K562 (cell line): ENCODE measurements at regions not wholly inside any gene's neighbourhood (a gene's known extent, or its start where the extent isn't known, plus 50 kb on each side); places are given as distances from the start of the nearest gene placed in this dataset.

ENCODE experiments used
- ATAC-seq: fragments of 200-7000 bp; cut with Tn5 transposase; 3 replicates; pipeline ENCODE4 v1.9.1; 2020; ENCODE audit warnings: moderate library complexity
- BruUV-seq: library from RNA; stranded (reverse); fragments of 400-500 nt; replicated peaks from 2 replicates; lab custom pipeline; 2021; lab: Mats Ljungman, UMichigan
- CTCF ChIA-PET: fragments of 300-600 bp; formaldehyde crosslinking; extraction: SDS; loops from one replicate; lab custom pipeline; 2021; ENCODE audit warnings: low intra/inter-chr PET ratio; lab: Yijun Ruan, JAX
- POLR2A ChIA-PET: fragments of 300-600, 350-650 bp; sonication (Branson Sonifier 250); formaldehyde crosslinking; extraction: SDS; loops from one replicate; lab custom pipeline; 2021; ENCODE audit warnings: antibody characterized with exemption, inconsistent platforms; lab: Yijun Ruan, JAX
- DNase-seq, 4 experiments: peaks; one replicate each; pipeline versions ENCODE4 v3.0.0 to v3.0.0-alpha.2; 2011 to 2018; ENCODE audit warnings: low spot score in 3 of 4, mixed read lengths in 3 of 4; ENCODE audit errors: extremely low read depth in 1 of 4
- FAIRE-seq: peaks from 2 replicates; lab custom pipeline; 2011; peaks lifted over from hg19 to GRCh38; lab: Jason Lieb, UNC
- H2AFZ ChIP-seq: 2 replicates; pipeline ENCODE4 v1.6.0; 2011; ENCODE audit warnings: low read depth, low read length, control low read depth, inconsistent platforms
- H3K27ac ChIP-seq: fragments of 200-600 bp; 3 replicates; pipeline ENCODE4 v1.8.0; 2011; ENCODE audit warnings: low read depth, mild to moderate bottlenecking, control low read depth, inconsistent platforms, low read length, moderate library complexity, mixed read lengths; ENCODE audit errors: extremely low read depth
- H3K27me3 ChIP-seq, 2 experiments: fragments of 300-600 bp in 1 of 2; 2 replicates in 1 of 2; 3 replicates in 1 of 2; pipeline versions ENCODE4 v1.6.0 to v1.8.0; 2011; ENCODE audit warnings: inconsistent platforms in 2 of 2, low read length in 2 of 2, mild to moderate bottlenecking in 1 of 2, mixed read lengths in 1 of 2, moderate library complexity in 1 of 2; ENCODE audit not compliant: control insufficient read depth in 2 of 2, insufficient read depth in 2 of 2
- H3K36me3 ChIP-seq: fragments of 300-600 bp; 3 replicates; pipeline ENCODE4 v1.8.0; 2011; ENCODE audit warnings: mild to moderate bottlenecking, low read length, inconsistent platforms; ENCODE audit not compliant: control insufficient read depth, insufficient read depth
- H3K4me1 ChIP-seq, 2 experiments: fragments of 200-600 bp in 1 of 2; replicated peaks in 1 of 2; 2 replicates in 1 of 2; 3 replicates in 1 of 2; pipeline versions ENCODE4 v1.5.1 to v1.8.0; 2011; ENCODE audit warnings: inconsistent platforms in 2 of 2, low read length in 2 of 2, mild to moderate bottlenecking in 1 of 2, mixed read lengths in 1 of 2, moderate library complexity in 1 of 2; ENCODE audit not compliant: control insufficient read depth in 2 of 2, insufficient read depth in 2 of 2
- H3K4me2 ChIP-seq: 2 replicates; pipeline ENCODE4 v1.6.1; 2011; ENCODE audit warnings: low read length, control low read depth, inconsistent platforms, mixed read lengths; ENCODE audit not compliant: insufficient read depth
- H3K4me3 ChIP-seq: fragments of 200-600 bp; sonication (generic), shearing (Covaris generic); 2 replicates; pipeline ENCODE4 v1.5.1; 2016; ENCODE audit warnings: control low read depth, inconsistent platforms
- H3K79me2 ChIP-seq: fragments of 200-600 bp; 3 replicates; pipeline ENCODE4 v1.8.0; 2011; ENCODE audit warnings: low read length, inconsistent platforms; ENCODE audit not compliant: control insufficient read depth, insufficient read depth
- H3K9ac ChIP-seq, 2 experiments: 2 replicates each; pipeline versions ENCODE4 v1.6.0 to v1.6.1; 2011; ENCODE audit warnings: low read depth in 2 of 2, low read length in 2 of 2, control low read depth in 1 of 2, inconsistent platforms in 1 of 2, mild to moderate bottlenecking in 1 of 2, mixed read lengths in 1 of 2; ENCODE audit not compliant: insufficient read depth in 1 of 2
- H3K9me1 ChIP-seq: one replicate; pipeline ENCODE4 v1.6.0; 2011; ENCODE audit warnings: inconsistent platforms, mild to moderate bottlenecking, low read length, moderate library complexity; ENCODE audit not compliant: control insufficient read depth, insufficient read depth
- H3K9me3 ChIP-seq: replicated peaks from 2 replicates; pipeline ENCODE4 v1.5.1; 2011; ENCODE audit warnings: low read depth, low read length, inconsistent platforms; ENCODE audit not compliant: control insufficient read depth, insufficient read depth
- H4K20me1 ChIP-seq: replicated peaks from 2 replicates; pipeline ENCODE4 v1.6.1; 2011; ENCODE audit warnings: low read length, inconsistent platforms, mixed read lengths; ENCODE audit not compliant: control insufficient read depth, insufficient read depth
- CHCHD3 ChIP-seq: fragments of 250-450 bp; sonication (Bioruptor Pico); IDR thresholded peaks from 2 replicates; pipeline ENCODE4 v2.1.2; 2022; ENCODE audit warnings: mild to moderate bottlenecking
- E2F3 ChIP-seq: fragments of 250-450 bp; sonication (Bioruptor Pico); IDR thresholded peaks from 2 replicates; pipeline ENCODE4 v1.4.0; 2020; ENCODE audit warnings: mild to moderate bottlenecking
- E2F6 ChIP-seq, 2 experiments: IDR thresholded peaks; 2 replicates each; pipeline ENCODE4 v1.6.1; 2011; ENCODE audit warnings: borderline replicate concordance in 1 of 2, control low read depth in 1 of 2, low read depth in 1 of 2, low read length in 1 of 2, mild to moderate bottlenecking in 1 of 2, mixed read lengths in 1 of 2, moderate library complexity in 1 of 2; ENCODE audit not compliant: insufficient read depth in 1 of 2, insufficient read length in 1 of 2, poor library complexity in 1 of 2, severe bottlenecking in 1 of 2; ENCODE audit errors: extremely low read depth in 1 of 2
- EP400 ChIP-seq: fragments of 450-650 bp; IDR thresholded peaks from 2 replicates; pipeline ENCODE4 v1.6.1; 2017; ENCODE audit warnings: antibody characterized with exemption, mild to moderate bottlenecking, moderate library complexity
- IFI16 ChIP-seq: fragments of 250-450 bp; sonication (Bioruptor Pico); IDR thresholded peaks from 2 replicates; pipeline ENCODE4 v2.1.2; 2022; ENCODE audit warnings: mild to moderate bottlenecking, inconsistent platforms
- MTF1 ChIP-seq: fragments of 250-450 bp; sonication (Bioruptor Pico); IDR thresholded peaks from 2 replicates; pipeline ENCODE4 v1.9.0; 2021; ENCODE audit warnings: moderate library complexity, mild to moderate bottlenecking, inconsistent platforms, borderline replicate concordance
- SMAD2 ChIP-seq: fragments of 150-350 bp; IDR thresholded peaks from 2 replicates; pipeline ENCODE4 v1.6.1; 2014; ENCODE audit warnings: low read depth, mild to moderate bottlenecking, low read length
- SMARCA4 ChIP-seq: fragments of 450-650 bp; IDR thresholded peaks from 2 replicates; pipeline ENCODE4 v1.6.1; 2016
- SNIP1 ChIP-seq: fragments of 450-650 bp; IDR thresholded peaks from 2 replicates; pipeline ENCODE4 v1.7.1; 2017; ENCODE audit warnings: low read depth, mild to moderate bottlenecking
- TEAD2 ChIP-seq: fragments of 450-650 bp; IDR thresholded peaks from 2 replicates; pipeline ENCODE4 v1.6.1; 2016; ENCODE audit warnings: missing genetic modification characterization, control low read depth, missing compliant biosample characterization
- ZKSCAN1 ChIP-seq: fragments of 150-350 bp; IDR thresholded peaks from 2 replicates; pipeline ENCODE4 v1.6.1; 2016; ENCODE audit warnings: low read depth, low read length
- ZNF77 ChIP-seq: fragments of 250-450 bp; sonication (Bioruptor Pico); IDR thresholded peaks from 2 replicates; pipeline ENCODE4 v1.5.0; 2020
- ZSCAN32 ChIP-seq: fragments of 450-650 bp; formaldehyde crosslinking; IDR thresholded peaks from 2 replicates; pipeline ENCODE4 v1.4.0; 2020; ENCODE audit warnings: mild to moderate bottlenecking, moderate library complexity
- WGBS: fragments of 100-300 bp; shearing (Covaris generic); methylation state at CpG from one replicate; pipeline ENCODE4 v1.1.6; 2016; ENCODE audit warnings: low coverage, mixed read lengths; ENCODE audit not compliant: insufficient coverage; ENCODE audit errors: missing lambda C conversion rate; 5-methylcytosine and 5-hydroxymethylcytosine counted together
- in situ Hi-C: fragments of 300-500 bp; cut with MboI; formaldehyde crosslinking; loops from 4 replicates; pipeline ENCODE4 v1.15.0; 2018; ENCODE audit warnings: inconsistent platforms, mixed read lengths
- intact Hi-C: fragments of 100-400 bp; cut with micrococcal nuclease; formaldehyde crosslinking; loops from 2 replicates; pipeline ENCODE4 v1.14.2; 2022
- TF ChIP-seq, protein P1 (sequence below): fragments of 450-650 bp; formaldehyde crosslinking; IDR thresholded peaks from 2 replicates; pipeline ENCODE4 v1.4.0; 2020; ENCODE audit warnings: mild to moderate bottlenecking, mixed read lengths

DNA sequence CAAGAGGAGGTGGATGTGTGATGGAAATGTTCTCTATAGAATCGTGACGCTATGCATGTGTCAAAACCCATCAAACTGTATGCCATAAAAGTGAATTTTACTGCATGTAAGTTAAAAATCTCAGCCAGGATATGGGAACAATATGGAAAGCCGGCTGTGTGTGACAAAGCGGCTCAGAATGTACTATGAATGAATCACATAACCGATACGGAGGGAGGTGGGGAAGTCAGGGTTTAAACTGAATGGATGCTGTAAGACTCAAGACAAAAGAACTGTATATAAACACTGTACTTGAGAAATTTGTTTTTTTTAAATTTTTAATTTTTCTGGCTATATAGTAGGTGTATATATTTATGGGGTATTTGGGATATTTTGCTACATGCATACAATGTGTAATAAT lies 111.6 kb upstream of the PDE4B start:
- Histone ChIP-seq H4K20me1 (no peaks in the 10 kb centered on the region), H3K27me3 (no peaks in the 10 kb centered on the region), H3K27ac (no peak overlapping the region), H3K9ac (no peak overlapping the region), H3K9me1 (no peaks in the 10 kb centered on the region), H3K4me3 (no peak overlapping the region), H3K36me3 (no peaks in the 10 kb centered on the region), H3K4me2 (no peak overlapping the region), H3K9me3 (no peaks in the 10 kb centered on the region), H3K79me2 (no peaks in the 10 kb centered on the region)
- intact Hi-C loops = no loop called here
- CTCF ChIA-PET = no interaction called here
- FAIRE-seq = no peak
- DNase-seq = no peak
- in situ Hi-C loops = no loop called here
- WGBS = 34% methylated on average over 6 of the region's 6 CpGs
- no peak for ATAC-seq
- TF ChIP-seq CHCHD3 (no peak), MTF1 (no peak), SMAD2 (no peak), SNIP1 (no peak), E2F3 (no peak), EP400 (no peak), ZNF77 (CRISPR knock-in tag) (no peak), E2F6 (IDR thresholded peaks at IDR 0.05; ENCODE audit: borderline replicate concordance in 1 of 2, extremely low read depth in 1 of 2, insufficient read depth in 1 of 2, insufficient read length in 1 of 2, low read depth in 1 of 2, low read length in 1 of 2, poor library complexity in 1 of 2, severe bottlenecking in 1 of 2) (no peak), ZKSCAN1 (no peak), ZSCAN32 (no peak), TEAD2 (no peak), SMARCA4 (no peak), IFI16 (no peak)
- TF ChIP-seq, protein P1, sequence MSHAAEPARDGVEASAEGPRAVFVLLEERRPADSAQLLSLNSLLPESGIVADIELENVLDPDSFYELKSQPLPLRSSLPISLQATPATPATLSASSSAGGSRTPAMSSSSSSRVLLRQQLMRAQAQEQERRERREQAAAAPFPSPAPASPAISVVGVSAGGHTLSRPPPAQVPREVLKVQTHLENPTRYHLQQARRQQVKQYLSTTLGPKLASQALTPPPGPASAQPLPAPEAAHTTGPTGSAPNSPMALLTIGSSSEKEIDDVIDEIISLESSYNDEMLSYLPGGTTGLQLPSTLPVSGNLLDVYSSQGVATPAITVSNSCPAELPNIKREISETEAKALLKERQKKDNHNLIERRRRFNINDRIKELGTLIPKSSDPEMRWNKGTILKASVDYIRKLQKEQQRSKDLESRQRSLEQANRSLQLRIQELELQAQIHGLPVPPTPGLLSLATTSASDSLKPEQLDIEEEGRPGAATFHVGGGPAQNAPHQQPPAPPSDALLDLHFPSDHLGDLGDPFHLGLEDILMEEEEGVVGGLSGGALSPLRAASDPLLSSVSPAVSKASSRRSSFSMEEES = no peak
- TF ChIP-seq, all 486 proteins: peak for 0
- Histone ChIP-seq H2AFZ (no peak overlapping the region), H3K4me1 (no peaks in the 10 kb centered on the region)
- POLR2A ChIA-PET = no interaction called here
- BruUV-seq = no TSS peak
